GM10248 (cell line): ENCODE measurements at regions not wholly inside any gene's neighbourhood (a gene's known extent, or its start where the extent isn't known, plus 50 kb on each side); places are given as distances from the start of the nearest gene placed in this dataset.

Experiments
- CTCF ChIA-PET: fragments of 300-600 bp; sonication (Branson Sonifier 250); formaldehyde crosslinking; extraction: SDS; loops from one replicate; lab custom pipeline; 2021; ENCODE audit warnings: antibody characterized with exemption; lab: Yijun Ruan, JAX
- POLR2A ChIA-PET: fragments of 350-650 bp; sonication (Branson Sonifier 250); formaldehyde crosslinking; extraction: SDS; loops from one replicate; lab custom pipeline; 2020; ENCODE audit warnings: antibody characterized with exemption; lab: Yijun Ruan, JAX
- DNase-seq: peaks from one replicate; pipeline ENCODE4 v3.0.0; 2012; ENCODE audit errors: extremely low spot score
- TF ChIP-seq, protein P1 (sequence below): IDR thresholded peaks from 2 replicates; pipeline ENCODE4 v1.5.1; 2012; ENCODE audit warnings: mild to moderate bottlenecking, low read depth; ENCODE audit errors: extremely low read depth, missing control alignments, control extremely low read depth

DNA sequence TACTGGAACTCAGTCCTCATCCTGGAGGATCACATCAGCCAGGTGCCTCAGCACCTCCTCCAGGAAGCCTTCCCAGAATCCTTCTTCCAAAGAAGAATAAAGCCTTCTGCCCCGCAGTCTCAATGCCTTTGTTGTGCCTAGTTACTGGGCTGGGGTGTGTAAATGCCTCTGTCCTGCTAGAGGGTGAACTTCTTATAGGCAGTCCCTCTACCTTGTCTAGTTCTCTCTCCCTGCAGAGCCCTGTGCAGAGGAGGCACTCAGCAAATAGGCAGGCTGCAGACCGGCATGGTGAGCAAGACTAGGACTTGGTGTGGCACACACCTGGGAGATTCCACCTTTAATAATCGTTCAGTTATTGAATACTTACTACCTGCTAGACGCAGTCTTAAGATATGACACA is 104.7 kb upstream of the PCBD1 start:
- TF ChIP-seq, protein P1, sequence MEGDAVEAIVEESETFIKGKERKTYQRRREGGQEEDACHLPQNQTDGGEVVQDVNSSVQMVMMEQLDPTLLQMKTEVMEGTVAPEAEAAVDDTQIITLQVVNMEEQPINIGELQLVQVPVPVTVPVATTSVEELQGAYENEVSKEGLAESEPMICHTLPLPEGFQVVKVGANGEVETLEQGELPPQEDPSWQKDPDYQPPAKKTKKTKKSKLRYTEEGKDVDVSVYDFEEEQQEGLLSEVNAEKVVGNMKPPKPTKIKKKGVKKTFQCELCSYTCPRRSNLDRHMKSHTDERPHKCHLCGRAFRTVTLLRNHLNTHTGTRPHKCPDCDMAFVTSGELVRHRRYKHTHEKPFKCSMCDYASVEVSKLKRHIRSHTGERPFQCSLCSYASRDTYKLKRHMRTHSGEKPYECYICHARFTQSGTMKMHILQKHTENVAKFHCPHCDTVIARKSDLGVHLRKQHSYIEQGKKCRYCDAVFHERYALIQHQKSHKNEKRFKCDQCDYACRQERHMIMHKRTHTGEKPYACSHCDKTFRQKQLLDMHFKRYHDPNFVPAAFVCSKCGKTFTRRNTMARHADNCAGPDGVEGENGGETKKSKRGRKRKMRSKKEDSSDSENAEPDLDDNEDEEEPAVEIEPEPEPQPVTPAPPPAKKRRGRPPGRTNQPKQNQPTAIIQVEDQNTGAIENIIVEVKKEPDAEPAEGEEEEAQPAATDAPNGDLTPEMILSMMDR, result no peak
- no peak for DNase-seq
- POLR2A ChIA-PET, result no interaction called here
- CTCF ChIA-PET, result no interaction called here

DNA sequence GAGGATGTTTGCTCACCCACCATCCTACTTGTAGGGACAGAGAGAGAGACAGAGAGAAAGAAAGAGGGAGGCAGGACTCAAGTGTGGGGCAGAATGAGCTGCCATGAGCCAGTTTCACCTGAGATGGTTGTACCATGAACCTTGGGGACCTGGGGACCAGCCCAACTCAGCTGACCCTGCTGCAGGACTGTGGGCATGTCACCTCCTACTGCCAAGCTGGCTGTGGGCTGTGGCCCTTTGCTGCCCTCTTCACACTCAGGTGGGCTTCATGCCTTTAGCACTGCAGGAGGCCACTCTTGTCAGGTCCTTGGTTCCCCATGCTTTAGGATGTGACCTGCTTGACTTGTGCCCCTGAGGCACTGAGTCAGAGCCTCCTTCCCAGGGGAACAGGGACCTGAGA is 108.2 kb upstream of the PCBD1 start:
- no peak for DNase-seq
- CTCF ChIA-PET, result no interaction called here
- TF ChIP-seq, protein P1, result no peak
- POLR2A ChIA-PET, result no interaction called here

DNA sequence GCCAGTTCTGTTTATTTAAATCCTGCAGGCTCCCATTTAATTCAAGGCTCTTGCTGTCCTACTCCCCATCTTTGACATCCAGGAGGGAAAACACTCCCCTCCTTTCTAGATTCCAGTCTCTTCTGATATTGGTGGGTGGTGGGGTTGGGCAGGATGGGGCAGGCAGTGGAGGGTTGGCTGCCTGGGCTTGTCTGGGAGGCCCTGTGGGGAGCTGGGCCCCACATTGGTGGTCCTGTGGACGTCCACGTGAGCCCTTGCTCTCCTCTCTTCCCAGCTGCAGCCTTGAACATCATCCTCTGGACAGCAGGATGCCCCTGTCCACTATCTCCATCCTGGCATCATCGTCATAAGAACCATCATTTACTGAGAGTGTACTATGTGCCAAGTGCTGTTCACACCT is 108.9 kb upstream of the PCBD1 start:
- CTCF ChIA-PET, result no interaction called here
- DNase-seq, result no peak
- POLR2A ChIA-PET, result no interaction called here
- TF ChIP-seq, protein P1, result no peak

DNA sequence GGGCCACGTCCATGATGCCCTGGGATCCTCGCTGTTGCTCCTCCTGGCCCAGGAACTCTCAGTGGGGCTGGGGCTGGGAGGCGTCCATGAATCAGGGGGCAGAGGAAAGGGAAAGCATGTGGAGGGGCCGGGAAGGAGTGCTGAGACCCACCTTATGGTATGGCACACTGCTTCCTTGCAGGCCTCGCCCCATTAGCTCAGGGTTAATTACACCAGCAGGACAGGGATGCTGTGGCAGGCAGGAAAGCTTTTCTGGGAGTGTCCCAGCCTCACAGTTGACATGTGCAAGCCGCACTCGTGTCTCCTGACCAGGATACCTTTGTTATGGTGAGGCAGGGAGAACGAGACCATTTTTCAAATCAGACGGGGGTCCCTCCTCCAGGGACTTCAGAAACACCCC is 109.7 kb upstream of the PCBD1 start:
- TF ChIP-seq, protein P1, result no peak
- ChIA-PET CTCF (no interaction called here), POLR2A (no interaction called here)

DNA sequence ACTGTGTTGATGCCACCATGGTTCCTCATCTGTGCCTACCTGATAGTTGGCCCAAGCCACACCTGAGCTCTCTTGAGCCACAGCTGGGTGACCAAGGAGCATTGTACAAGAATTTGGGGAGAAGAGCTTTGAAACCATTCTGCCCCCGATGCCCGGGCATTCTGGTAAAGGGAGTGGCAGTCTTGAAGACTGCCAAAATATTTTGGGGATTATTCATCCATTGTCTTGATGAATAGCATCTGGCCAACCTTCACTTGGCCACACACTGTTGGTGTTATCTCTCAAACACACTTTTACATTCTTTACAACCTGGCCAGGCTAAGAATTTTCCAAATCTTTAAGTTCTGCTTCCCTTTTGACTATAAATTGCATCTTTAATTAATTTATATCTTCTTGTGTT is 113.1 kb upstream of the PCBD1 start:
- POLR2A ChIA-PET, result no interaction called here
- DNase-seq, result no peak
- CTCF ChIA-PET, result no interaction called here
- TF ChIP-seq, protein P1, result no peak

More for the DNA sequence above, 109.7 kb upstream of the PCBD1 start:
- DNase-seq, result no peak

DNA sequence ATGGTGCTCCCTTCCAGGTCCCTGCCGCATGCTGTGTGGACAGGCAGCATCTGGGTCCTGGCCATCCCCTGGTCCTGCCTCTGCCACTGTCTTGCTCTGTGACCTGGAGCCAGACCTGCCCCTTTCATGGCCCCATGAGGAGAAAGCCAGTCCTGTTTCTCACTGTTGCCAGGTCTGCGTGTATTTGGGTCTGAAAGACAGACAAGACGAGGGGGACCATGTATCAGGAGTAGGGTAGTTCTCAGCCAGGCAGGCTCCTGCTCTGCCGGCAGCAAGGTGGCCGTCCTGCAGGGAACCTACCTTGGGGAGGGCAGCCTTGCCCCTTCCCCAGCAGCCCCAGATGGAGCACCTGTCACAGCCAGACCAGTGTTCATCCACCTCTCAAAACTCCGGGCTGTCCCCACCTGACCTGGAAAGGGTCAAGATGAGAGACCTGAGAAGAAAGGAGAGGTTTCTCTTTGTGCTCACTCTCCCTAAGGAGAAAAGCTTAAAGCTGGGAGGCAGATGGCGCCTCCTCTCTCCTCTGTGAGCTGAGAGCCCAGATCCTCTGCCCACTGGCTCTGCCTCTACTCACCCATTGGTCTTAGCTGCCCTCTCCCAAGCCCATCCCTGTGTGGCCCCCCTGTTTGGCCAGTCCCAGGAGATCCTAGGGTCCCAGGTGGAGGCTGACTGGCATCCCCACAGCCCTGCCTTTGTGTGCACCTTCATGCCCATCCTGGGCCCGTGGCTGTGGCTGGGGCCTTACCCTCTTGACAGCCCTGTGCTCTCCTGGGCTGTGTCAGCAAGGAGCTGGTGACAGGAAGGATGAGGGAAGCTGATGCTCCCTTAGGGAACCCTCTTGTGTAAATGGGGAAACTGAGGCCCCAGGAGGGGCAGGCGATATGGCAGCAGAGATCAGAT is 116.1 kb upstream of the PCBD1 start:
- CTCF ChIA-PET, result no interaction called here

More for the DNA sequence above, 116.1 kb upstream of the PCBD1 start:
- TF ChIP-seq, protein P1, result no peak
- POLR2A ChIA-PET, result no interaction called here
- no peak for DNase-seq
